ENCODE measurements at regions not wholly inside any gene's neighbourhood (a gene's known extent, or its start where the extent isn't known, plus 50 kb on each side); places are given as distances from the start of the nearest gene placed in this dataset.

DNA sequence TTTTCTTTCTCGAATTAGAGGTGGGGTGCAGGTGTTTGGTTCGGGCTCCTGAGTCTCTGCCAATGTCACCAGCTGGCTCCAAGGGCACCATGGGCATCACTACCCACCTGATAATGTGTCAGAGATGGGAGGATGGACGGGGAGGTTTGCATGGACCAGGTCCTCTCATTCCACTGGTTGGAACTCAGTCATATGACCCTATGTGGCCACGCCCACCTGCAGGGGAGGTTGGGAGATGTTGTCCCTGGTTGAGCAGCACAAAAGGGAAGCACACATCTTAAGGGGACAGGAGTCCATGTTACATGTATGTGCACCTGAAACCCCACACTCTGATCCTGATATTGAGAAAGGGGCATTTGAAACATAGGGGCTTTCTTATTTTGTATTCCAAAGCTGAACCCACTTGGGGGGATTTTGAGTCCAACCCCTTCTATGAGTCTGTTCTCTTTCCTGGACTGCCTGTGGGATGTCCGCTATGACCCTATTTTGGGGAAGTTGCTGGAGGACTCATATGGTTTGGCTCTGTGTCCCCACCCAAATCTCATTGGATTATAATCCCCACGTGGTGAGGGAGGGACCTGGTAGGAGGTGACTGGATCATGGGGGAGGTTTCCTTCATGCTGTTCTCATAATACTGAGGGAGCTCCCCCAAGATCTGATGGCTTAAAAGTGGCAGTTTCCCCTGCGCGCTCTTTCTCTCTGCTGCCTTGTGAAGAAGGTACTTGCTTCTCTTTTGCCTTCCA lies 66.9 kb upstream of the BAIAP2L1 start:
- H3K4me3 ChIP-seq, result no peak overlapping the region
- peaks cover 3 to 9% (median 7%) of the 10 kb centered on the region in 6 donors for H3K4me1 ChIP-seq
- H3K27me3 ChIP-seq (replicated peaks in 1 of 7), result peaks cover 0 to 43% (median 18%) of the 10 kb centered on the region in 7 donors
- peaks cover 0 to 10% (median 0%) of the 10 kb centered on the region in 8 donors for H3K9me3 ChIP-seq
- H3K27ac ChIP-seq, result no peak overlapping the region
- H3K36me3 ChIP-seq, result no peaks in the 10 kb centered on the region
- 73 to 80% (median 78%) methylated on average over 8 of the region's 8 CpGs for WGBS, 5 donors
- TF ChIP-seq, protein P1, sequence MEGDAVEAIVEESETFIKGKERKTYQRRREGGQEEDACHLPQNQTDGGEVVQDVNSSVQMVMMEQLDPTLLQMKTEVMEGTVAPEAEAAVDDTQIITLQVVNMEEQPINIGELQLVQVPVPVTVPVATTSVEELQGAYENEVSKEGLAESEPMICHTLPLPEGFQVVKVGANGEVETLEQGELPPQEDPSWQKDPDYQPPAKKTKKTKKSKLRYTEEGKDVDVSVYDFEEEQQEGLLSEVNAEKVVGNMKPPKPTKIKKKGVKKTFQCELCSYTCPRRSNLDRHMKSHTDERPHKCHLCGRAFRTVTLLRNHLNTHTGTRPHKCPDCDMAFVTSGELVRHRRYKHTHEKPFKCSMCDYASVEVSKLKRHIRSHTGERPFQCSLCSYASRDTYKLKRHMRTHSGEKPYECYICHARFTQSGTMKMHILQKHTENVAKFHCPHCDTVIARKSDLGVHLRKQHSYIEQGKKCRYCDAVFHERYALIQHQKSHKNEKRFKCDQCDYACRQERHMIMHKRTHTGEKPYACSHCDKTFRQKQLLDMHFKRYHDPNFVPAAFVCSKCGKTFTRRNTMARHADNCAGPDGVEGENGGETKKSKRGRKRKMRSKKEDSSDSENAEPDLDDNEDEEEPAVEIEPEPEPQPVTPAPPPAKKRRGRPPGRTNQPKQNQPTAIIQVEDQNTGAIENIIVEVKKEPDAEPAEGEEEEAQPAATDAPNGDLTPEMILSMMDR (IDR thresholded peaks at IDR 0.05 in 8 of 11, conservative IDR thresholded peaks at IDR 0.05 in 3 of 11), result no peak
- TF ChIP-seq POLR2A (IDR thresholded peaks at IDR 0.05) (no peak), POLR2AphosphoS5 (IDR thresholded peaks at IDR 0.05) (no peak)
- no peak for DNase-seq
- intact Hi-C loops (cut with DNase I; ENCODE audit: low total_unique reads), result no loop called here

DNA sequence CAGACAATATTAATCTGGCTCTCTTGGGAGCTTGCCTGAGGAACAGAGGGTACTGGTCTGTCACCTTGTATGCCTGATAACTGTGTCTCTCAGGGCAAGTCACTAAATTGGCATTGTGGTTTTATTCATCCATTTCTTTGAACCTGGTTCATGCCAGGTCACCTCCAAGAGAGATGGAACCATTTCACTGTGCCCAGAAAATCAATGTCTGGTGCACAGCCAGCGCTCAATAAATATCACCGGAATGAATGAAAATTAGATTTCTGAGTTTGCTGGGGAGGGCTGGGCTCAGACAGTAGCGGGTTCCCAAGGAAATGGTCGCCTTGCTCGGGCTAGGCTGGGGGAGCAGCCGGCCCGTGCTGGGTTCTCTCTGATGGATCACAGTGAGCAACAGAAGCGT lies 64.1 kb upstream of the BAIAP2L1 start:
- no peak for DNase-seq
- Histone ChIP-seq H3K36me3 (no peaks in the 10 kb centered on the region), H3K9me3 (peaks cover 0 to 10% (median 0%) of the 10 kb centered on the region in 8 donors), H3K27ac (no peak overlapping the region), H3K4me1 (no peaks in the 10 kb centered on the region), H3K27me3 (replicated peaks in 1 of 7) (peaks cover 0 to 20% (median under 1%) of the 10 kb centered on the region in 7 donors), H3K4me3 (no peak overlapping the region)
- WGBS, 5 donors, result 81 to 88% (median 87%) methylated on average over 4 to 8 of the region's 8 CpGs
- no peak for TF ChIP-seq POLR2AphosphoS5 (IDR thresholded peaks at IDR 0.05)
- no peak for TF ChIP-seq POLR2A (IDR thresholded peaks at IDR 0.05)
- TF ChIP-seq, protein P1 (IDR thresholded peaks at IDR 0.05 in 8 of 11, conservative IDR thresholded peaks at IDR 0.05 in 3 of 11), result no peak
- intact Hi-C loops (cut with DNase I; ENCODE audit: low total_unique reads), result no loop called here

DNA sequence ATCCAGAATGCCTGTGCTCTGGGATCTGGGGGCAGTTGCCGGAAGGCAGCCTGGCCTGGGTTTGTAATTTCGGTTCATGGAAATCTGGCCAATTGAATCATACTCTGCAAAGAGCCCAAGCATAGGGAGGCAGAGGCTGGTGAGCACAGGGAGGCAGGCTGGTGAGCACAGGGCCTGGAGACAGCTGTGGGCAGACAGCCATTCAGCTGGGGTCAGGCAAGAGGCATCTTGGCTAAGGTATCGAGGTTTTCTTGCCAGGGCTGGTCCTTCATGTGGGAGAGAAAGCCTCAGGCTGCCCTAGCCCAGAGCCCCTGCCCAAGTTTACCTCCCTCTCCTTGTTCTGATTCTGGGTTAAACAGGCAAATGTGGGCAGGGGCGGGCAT lies 63.7 kb upstream of the BAIAP2L1 start:
- H3K4me3 ChIP-seq, result no peak overlapping the region
- peaks cover 0 to 10% (median 0%) of the 10 kb centered on the region in 8 donors for H3K9me3 ChIP-seq
- TF ChIP-seq, protein P1 (IDR thresholded peaks at IDR 0.05 in 8 of 11, conservative IDR thresholded peaks at IDR 0.05 in 3 of 11), result no peak
- TF ChIP-seq POLR2A (IDR thresholded peaks at IDR 0.05), result no peak
- TF ChIP-seq POLR2AphosphoS5 (IDR thresholded peaks at IDR 0.05), result no peak
- no peaks in the 10 kb centered on the region for H3K4me1 ChIP-seq
- no peak for DNase-seq
- intact Hi-C loops (cut with DNase I; ENCODE audit: low total_unique reads), result no loop called here
- no peaks in the 10 kb centered on the region for H3K36me3 ChIP-seq
- no peak overlapping the region for H3K27ac ChIP-seq
- H3K27me3 ChIP-seq (replicated peaks in 1 of 7), result peaks cover 0 to 15% (median 0%) of the 10 kb centered on the region in 7 donors
- WGBS, 5 donors, result 80 to 87% (median 82%) methylated on average over 3 to 4 of the region's 4 CpGs

DNA sequence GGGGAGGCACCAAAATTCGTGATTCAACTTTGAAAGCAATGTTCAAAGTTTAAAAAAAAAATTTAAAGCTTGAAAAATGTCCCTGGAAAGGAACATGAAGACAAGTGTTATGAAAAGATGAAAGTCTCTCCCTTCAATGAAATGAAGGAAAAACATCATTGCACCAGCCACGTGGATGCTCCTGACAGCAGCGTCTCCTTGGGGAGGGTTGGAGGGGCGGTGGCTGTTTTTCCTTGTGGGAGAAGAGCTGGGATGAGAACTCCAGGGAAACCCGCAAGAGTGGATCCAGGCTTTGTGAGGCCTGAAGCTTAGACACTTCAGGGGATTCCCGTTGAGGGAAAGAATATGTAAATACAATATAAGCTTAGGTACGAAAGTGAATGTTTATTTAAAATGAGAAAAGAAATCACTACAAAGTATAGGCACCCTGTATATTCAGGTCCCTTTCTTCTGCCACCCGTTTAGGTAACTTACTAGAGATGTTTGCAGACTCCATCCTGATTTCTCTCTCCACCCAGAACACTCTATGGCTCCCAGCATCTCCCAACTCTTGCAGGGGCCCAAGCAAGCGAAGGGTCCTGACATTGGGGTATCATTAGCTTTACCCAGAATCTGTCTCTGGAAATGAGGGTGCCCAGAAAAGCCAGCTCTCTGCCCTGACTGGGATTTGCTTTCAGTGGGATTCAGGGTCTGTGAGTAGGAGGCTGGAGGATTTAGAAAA lies 63.1 kb upstream of the BAIAP2L1 start:
- no peaks in the 10 kb centered on the region for H3K4me1 ChIP-seq
- H3K27me3 ChIP-seq (replicated peaks in 1 of 7), result peaks cover 0 to 9% (median 0%) of the 10 kb centered on the region in 7 donors
- no peak overlapping the region for H3K27ac ChIP-seq
- 67 to 71% (median 69%) methylated on average over 9 of the region's 9 CpGs for WGBS, 5 donors
- TF ChIP-seq POLR2A (IDR thresholded peaks at IDR 0.05) (no peak), POLR2AphosphoS5 (IDR thresholded peaks at IDR 0.05) (no peak)
- TF ChIP-seq, protein P1 (IDR thresholded peaks at IDR 0.05 in 8 of 11, conservative IDR thresholded peaks at IDR 0.05 in 3 of 11), result no peak
- intact Hi-C loops (cut with DNase I; ENCODE audit: low total_unique reads), result no loop called here
- no peak overlapping the region for H3K4me3 ChIP-seq
- H3K36me3 ChIP-seq, result no peaks in the 10 kb centered on the region
- H3K9me3 ChIP-seq, result peaks cover 0 to 6% (median 0%) of the 10 kb centered on the region in 8 donors
- DNase-seq, result no peak

Data from spleen (tissue), 11 donors.